ENCODE measurements at regions not wholly inside any gene's neighbourhood (a gene's known extent, or its start where the extent isn't known, plus 50 kb on each side); places are given as distances from the start of the nearest gene placed in this dataset.

DNA sequence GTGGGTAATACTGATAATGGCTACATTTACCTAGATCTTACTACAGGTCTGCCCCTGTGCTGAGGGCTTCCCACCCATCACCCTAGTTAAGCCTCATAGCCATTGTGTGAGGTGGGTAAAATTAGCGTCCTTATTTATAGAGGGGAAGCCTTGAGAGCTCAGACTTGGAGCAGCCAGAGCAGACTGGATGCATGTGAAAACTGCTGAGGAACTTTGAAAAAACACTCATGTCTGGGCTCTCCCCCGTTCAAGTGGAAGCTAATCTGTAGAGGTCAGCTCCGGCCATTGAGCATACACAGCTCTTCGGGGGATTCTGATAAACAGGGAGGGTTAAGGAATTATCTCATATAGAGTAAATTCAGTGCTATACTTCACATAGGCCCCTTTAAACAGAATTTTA, 389.7 kb downstream of the RPS6KC1 start:
- TF ChIP-seq, protein P1, sequence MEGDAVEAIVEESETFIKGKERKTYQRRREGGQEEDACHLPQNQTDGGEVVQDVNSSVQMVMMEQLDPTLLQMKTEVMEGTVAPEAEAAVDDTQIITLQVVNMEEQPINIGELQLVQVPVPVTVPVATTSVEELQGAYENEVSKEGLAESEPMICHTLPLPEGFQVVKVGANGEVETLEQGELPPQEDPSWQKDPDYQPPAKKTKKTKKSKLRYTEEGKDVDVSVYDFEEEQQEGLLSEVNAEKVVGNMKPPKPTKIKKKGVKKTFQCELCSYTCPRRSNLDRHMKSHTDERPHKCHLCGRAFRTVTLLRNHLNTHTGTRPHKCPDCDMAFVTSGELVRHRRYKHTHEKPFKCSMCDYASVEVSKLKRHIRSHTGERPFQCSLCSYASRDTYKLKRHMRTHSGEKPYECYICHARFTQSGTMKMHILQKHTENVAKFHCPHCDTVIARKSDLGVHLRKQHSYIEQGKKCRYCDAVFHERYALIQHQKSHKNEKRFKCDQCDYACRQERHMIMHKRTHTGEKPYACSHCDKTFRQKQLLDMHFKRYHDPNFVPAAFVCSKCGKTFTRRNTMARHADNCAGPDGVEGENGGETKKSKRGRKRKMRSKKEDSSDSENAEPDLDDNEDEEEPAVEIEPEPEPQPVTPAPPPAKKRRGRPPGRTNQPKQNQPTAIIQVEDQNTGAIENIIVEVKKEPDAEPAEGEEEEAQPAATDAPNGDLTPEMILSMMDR (IDR thresholded peaks at IDR 0.05; ENCODE audit: insufficient read depth, low read depth, low read length): no peak
- no peak for TF ChIP-seq EZH2 (IDR thresholded peaks at IDR 0.05; ENCODE audit: insufficient read depth, low read length)
